ENCODE measurements at regions not wholly inside any gene's neighbourhood (a gene's known extent, or its start where the extent isn't known, plus 50 kb on each side); places are given as distances from the start of the nearest gene placed in this dataset.
"Not testable (repeated sequence)": the region's sequence is repeated elsewhere in the genome, so short reads cannot be mapped to it uniquely, and the experiment has no call there.

GRCh38 chr10:55550236-55550635 is 749.2 kb upstream of the PCDH15 start:
- peak; percentile 92 for ATAC-seq
- TF ChIP-seq ISL1 (CRISPR knock-in tag; IDR thresholded peaks at IDR 0.05) (peak; percentile 88), ARNTL (CRISPR knock-in tag; IDR thresholded peaks at IDR 0.05; ENCODE audit: borderline replicate concordance, low read depth) (no peak), CSRNP3 (CRISPR knock-in tag; IDR thresholded peaks at IDR 0.05) (no peak), ZFP3 (CRISPR knock-in tag; IDR thresholded peaks at IDR 0.05) (0 out of 2 replicates have a peak, but pooled peaks have one; percentile 35), TCF4 (CRISPR knock-in tag; IDR thresholded peaks at IDR 0.05; ENCODE audit: borderline replicate concordance) (no peak)

GRCh38 chr10:55537497-55537896 is 736.5 kb upstream of the PCDH15 start:
- not testable (repeated sequence) for ATAC-seq

- no peak for ATAC-seq
- TF ChIP-seq SNAI2 (CRISPR knock-in tag; IDR thresholded peaks at IDR 0.05) (no peak), CREB5 (CRISPR knock-in tag; IDR thresholded peaks at IDR 0.05; ENCODE audit: low read depth) (no peak), ZC3H10 (CRISPR knock-in tag; IDR thresholded peaks at IDR 0.05) (no peak), ZFP30 (CRISPR knock-in tag; IDR thresholded peaks at IDR 0.05) (no peak), BACH2 (CRISPR knock-in tag; IDR thresholded peaks at IDR 0.05; ENCODE audit: borderline replicate concordance) (no peak), ZNF565 (CRISPR knock-in tag; conservative IDR thresholded peaks at IDR 0.05; ENCODE audit: low read depth) (no peak), TSHZ2 (CRISPR knock-in tag; IDR thresholded peaks at IDR 0.05) (no peak), CSDC2 (CRISPR knock-in tag; IDR thresholded peaks at IDR 0.05) (no peak), POU6F1 (CRISPR knock-in tag; IDR thresholded peaks at IDR 0.05; ENCODE audit: borderline replicate concordance, low read depth) (no peak), CSRNP3 (CRISPR knock-in tag; IDR thresholded peaks at IDR 0.05) (no peak)
Observed at GRCh38 chr10:55519264-55519663, 718.2 kb upstream of the PCDH15 start.

- TF ChIP-seq TCF4 (CRISPR knock-in tag; IDR thresholded peaks at IDR 0.05; ENCODE audit: borderline replicate concordance) (peak; percentile 40; the same call in 1 of the 2 replicates), TSHZ2 (CRISPR knock-in tag; IDR thresholded peaks at IDR 0.05) (peak; percentile 65; the same call in 1 of the 2 replicates)
Observed at GRCh38 chr10:55518416-55518815, 717.4 kb upstream of the PCDH15 start.

More at GRCh38 chr10:55518416-55518815, 717.4 kb upstream of the PCDH15 start:
- ATAC-seq, result not testable (repeated sequence)
